Right lobe of liver (tissue), 4 donors: ENCODE measurements at regions not wholly inside any gene's neighbourhood (a gene's known extent, or its start where the extent isn't known, plus 50 kb on each side); places are given as distances from the start of the nearest gene placed in this dataset.

ENCODE experiments used
- CTCF ChIP-seq, 4 donors: fragments of 200-600 bp in 3 of 4; fragments of 450-650 bp in 1 of 4; IDR thresholded peaks; one replicate each; pipeline versions ENCODE4 v1.5.1 to v1.8.0; 2016 to 2022; ENCODE audit warnings: antibody characterized with exemption in 4 of 4, mild to moderate bottlenecking in 2 of 4
- POLR2A ChIP-seq: fragments of 450-650 bp; IDR thresholded peaks from one replicate; pipeline ENCODE4 v1.6.1; 2017; ENCODE audit warnings: antibody characterized with exemption, mild to moderate bottlenecking
- donor health status: DM: no; HTN: no; CAD: no.
- donor health status: DM: no; HTN: no; CAD: no.
- donor health status: DM: no; HTN: yes; CAD: no.

GRCh38 chr11:37107831-37108230 is 509.8 kb upstream of the RAG2 start:
- TF ChIP-seq CTCF (IDR thresholded peaks at IDR 0.05) (no peak), POLR2A (no peak)
